ENCODE measurements at regions not wholly inside any gene's neighbourhood (a gene's known extent, or its start where the extent isn't known, plus 50 kb on each side); places are given as distances from the start of the nearest gene placed in this dataset.
"Not testable (repeated sequence)": the region's sequence is repeated elsewhere in the genome, so short reads cannot be mapped to it uniquely, and the experiment has no call there.

DNA sequence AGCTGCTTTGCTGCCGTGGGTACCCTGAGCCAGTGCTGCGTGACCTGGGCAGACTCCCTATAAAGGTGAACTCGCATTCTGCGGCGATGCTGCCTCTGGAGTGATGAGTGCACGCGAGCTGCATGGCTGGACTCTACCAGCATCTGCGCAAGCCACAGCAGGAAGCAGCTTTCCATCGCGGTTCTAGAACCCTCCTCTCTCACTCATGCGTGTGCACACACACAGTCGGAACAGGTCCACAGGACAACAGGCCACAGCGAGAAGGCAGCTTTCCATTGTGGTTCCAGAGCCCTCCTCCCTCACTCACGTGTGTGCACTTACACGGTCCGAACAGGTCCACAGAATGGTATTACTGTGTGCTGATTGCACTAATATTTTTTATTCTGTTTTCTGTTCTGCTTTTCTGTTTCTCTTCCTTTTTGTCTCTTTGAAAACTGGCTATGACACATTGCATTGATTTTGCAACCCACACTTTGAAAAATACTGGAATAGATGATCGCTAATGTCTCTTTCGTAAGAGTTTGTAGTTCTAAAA is 80.2 kb upstream of the CRYM start:
- TF ChIP-seq POLR2A (IDR thresholded peaks at IDR 0.05) = not testable (repeated sequence)
- TF ChIP-seq, protein P1, sequence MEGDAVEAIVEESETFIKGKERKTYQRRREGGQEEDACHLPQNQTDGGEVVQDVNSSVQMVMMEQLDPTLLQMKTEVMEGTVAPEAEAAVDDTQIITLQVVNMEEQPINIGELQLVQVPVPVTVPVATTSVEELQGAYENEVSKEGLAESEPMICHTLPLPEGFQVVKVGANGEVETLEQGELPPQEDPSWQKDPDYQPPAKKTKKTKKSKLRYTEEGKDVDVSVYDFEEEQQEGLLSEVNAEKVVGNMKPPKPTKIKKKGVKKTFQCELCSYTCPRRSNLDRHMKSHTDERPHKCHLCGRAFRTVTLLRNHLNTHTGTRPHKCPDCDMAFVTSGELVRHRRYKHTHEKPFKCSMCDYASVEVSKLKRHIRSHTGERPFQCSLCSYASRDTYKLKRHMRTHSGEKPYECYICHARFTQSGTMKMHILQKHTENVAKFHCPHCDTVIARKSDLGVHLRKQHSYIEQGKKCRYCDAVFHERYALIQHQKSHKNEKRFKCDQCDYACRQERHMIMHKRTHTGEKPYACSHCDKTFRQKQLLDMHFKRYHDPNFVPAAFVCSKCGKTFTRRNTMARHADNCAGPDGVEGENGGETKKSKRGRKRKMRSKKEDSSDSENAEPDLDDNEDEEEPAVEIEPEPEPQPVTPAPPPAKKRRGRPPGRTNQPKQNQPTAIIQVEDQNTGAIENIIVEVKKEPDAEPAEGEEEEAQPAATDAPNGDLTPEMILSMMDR (IDR thresholded peaks at IDR 0.05) = not testable (repeated sequence)
